ENCODE measurements at regions not wholly inside any gene's neighbourhood (a gene's known extent, or its start where the extent isn't known, plus 50 kb on each side); places are given as distances from the start of the nearest gene placed in this dataset.

- ATAC-seq (no peak), DNase-seq (ENCODE audit: low spot score) (no peak), FAIRE-seq (no peak)
- intact Hi-C loops (cut with micrococcal nuclease; ENCODE audit: unreplicated experiment) (no loop called here), in situ Hi-C loops (cut with HindIII; ENCODE audit: extremely low pct_ligation_motif_present, low pct_unique_long_range_greater_than_20kb) (no loop called here)
- no peak overlapping the region for H3K4me2 ChIP-seq (ENCODE audit: low read depth, low read length)
- POLR2A ChIA-PET: no interaction called here
- H2AFZ ChIP-seq (ENCODE audit: low read length): no peak overlapping the region
- no peak overlapping the region for H3K9ac ChIP-seq (ENCODE audit: insufficient read depth, low read depth, low read length)
- BruUV-seq (replicated peaks): no TSS peak
- CTCF ChIA-PET (ENCODE audit: low intra/inter-chr PET ratio, low total read pairs): no interaction called here
- no peaks in the 10 kb centered on the region for H3K4me1 ChIP-seq (ENCODE audit: insufficient read depth, low read length)
- H3K9me3 ChIP-seq (ENCODE audit: low read length): no peaks in the 10 kb centered on the region
- H3K27me3 ChIP-seq (ENCODE audit: control insufficient read depth in 1 of 2, insufficient read depth in 2 of 2, low read length in 2 of 2): no peaks in the 10 kb centered on the region
- no peaks in the 10 kb centered on the region for H4K20me1 ChIP-seq (ENCODE audit: insufficient read depth, low read length)
- H3K27ac ChIP-seq (ENCODE audit: extremely low read length, insufficient read depth, low read length): no peak overlapping the region
- no peak overlapping the region for H3K4me3 ChIP-seq (replicated peaks in 1 of 3; ENCODE audit: insufficient read depth in 1 of 3, low read depth in 2 of 3, low read length in 3 of 3)
- no peaks in the 10 kb centered on the region for H3K36me3 ChIP-seq (replicated peaks in 1 of 2; ENCODE audit: control insufficient read depth in 1 of 2, insufficient read depth in 2 of 2, low read length in 2 of 2)
- TF ChIP-seq SP1 (IDR thresholded peaks at IDR 0.05) (no peak), SP1 (CRISPR knock-in tag; IDR thresholded peaks at IDR 0.05) (no peak), ZC3H4 (CRISPR knock-in tag; IDR thresholded peaks at IDR 0.05; ENCODE audit: borderline replicate concordance) (no peak), MYC (CRISPR knock-in tag; IDR thresholded peaks at IDR 0.05; ENCODE audit: borderline replicate concordance) (no peak), AGO2 (optimal IDR thresholded peaks at IDR 0.05; ENCODE audit: low read depth, low read length) (no peak), ZNF790 (CRISPR knock-in tag; IDR thresholded peaks at IDR 0.05; ENCODE audit: borderline replicate concordance) (no peak), CHD2 (IDR thresholded peaks at IDR 0.05; ENCODE audit: low read depth, low read length) (no peak), TAF1 (CRISPR knock-in tag; IDR thresholded peaks at IDR 0.05) (no peak), ZFAT (CRISPR knock-in tag; conservative IDR thresholded peaks at IDR 0.05) (no peak), ZC3H13 (CRISPR knock-in tag; IDR thresholded peaks at IDR 0.05) (no peak), PLRG1 (conservative IDR thresholded peaks at IDR 0.05) (no peak), SRSF1 (optimal IDR thresholded peaks at IDR 0.05; ENCODE audit: low read depth, low read length) (no peak), HOXA7 (CRISPR knock-in tag; IDR thresholded peaks at IDR 0.05) (no peak), ZBTB21 (CRISPR knock-in tag; IDR thresholded peaks at IDR 0.05) (no peak)
- TF ChIP-seq, protein P1, sequence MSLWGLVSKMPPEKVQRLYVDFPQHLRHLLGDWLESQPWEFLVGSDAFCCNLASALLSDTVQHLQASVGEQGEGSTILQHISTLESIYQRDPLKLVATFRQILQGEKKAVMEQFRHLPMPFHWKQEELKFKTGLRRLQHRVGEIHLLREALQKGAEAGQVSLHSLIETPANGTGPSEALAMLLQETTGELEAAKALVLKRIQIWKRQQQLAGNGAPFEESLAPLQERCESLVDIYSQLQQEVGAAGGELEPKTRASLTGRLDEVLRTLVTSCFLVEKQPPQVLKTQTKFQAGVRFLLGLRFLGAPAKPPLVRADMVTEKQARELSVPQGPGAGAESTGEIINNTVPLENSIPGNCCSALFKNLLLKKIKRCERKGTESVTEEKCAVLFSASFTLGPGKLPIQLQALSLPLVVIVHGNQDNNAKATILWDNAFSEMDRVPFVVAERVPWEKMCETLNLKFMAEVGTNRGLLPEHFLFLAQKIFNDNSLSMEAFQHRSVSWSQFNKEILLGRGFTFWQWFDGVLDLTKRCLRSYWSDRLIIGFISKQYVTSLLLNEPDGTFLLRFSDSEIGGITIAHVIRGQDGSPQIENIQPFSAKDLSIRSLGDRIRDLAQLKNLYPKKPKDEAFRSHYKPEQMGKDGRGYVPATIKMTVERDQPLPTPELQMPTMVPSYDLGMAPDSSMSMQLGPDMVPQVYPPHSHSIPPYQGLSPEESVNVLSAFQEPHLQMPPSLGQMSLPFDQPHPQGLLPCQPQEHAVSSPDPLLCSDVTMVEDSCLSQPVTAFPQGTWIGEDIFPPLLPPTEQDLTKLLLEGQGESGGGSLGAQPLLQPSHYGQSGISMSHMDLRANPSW (CRISPR knock-in tag; IDR thresholded peaks at IDR 0.05; ENCODE audit: borderline replicate concordance): no peak
- TF ChIP-seq, protein P2, sequence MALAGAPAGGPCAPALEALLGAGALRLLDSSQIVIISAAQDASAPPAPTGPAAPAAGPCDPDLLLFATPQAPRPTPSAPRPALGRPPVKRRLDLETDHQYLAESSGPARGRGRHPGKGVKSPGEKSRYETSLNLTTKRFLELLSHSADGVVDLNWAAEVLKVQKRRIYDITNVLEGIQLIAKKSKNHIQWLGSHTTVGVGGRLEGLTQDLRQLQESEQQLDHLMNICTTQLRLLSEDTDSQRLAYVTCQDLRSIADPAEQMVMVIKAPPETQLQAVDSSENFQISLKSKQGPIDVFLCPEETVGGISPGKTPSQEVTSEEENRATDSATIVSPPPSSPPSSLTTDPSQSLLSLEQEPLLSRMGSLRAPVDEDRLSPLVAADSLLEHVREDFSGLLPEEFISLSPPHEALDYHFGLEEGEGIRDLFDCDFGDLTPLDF (CRISPR knock-in tag; IDR thresholded peaks at IDR 0.05): no peak
- TF ChIP-seq, protein P3, sequence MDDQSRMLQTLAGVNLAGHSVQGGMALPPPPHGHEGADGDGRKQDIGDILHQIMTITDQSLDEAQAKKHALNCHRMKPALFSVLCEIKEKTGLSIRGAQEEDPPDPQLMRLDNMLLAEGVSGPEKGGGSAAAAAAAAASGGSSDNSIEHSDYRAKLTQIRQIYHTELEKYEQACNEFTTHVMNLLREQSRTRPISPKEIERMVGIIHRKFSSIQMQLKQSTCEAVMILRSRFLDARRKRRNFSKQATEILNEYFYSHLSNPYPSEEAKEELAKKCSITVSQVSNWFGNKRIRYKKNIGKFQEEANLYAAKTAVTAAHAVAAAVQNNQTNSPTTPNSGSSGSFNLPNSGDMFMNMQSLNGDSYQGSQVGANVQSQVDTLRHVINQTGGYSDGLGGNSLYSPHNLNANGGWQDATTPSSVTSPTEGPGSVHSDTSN (CRISPR knock-in tag; IDR thresholded peaks at IDR 0.05; ENCODE audit: borderline replicate concordance): no peak
- TF ChIP-seq, protein P4, sequence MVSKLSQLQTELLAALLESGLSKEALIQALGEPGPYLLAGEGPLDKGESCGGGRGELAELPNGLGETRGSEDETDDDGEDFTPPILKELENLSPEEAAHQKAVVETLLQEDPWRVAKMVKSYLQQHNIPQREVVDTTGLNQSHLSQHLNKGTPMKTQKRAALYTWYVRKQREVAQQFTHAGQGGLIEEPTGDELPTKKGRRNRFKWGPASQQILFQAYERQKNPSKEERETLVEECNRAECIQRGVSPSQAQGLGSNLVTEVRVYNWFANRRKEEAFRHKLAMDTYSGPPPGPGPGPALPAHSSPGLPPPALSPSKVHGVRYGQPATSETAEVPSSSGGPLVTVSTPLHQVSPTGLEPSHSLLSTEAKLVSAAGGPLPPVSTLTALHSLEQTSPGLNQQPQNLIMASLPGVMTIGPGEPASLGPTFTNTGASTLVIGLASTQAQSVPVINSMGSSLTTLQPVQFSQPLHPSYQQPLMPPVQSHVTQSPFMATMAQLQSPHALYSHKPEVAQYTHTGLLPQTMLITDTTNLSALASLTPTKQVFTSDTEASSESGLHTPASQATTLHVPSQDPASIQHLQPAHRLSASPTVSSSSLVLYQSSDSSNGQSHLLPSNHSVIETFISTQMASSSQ (IDR thresholded peaks at IDR 0.05; ENCODE audit: low read depth): no peak
- TF ChIP-seq, protein P4 (CRISPR knock-in tag; IDR thresholded peaks at IDR 0.05; ENCODE audit: borderline replicate concordance): no peak
- H3K79me2 ChIP-seq (ENCODE audit: insufficient read depth, low read length): no peaks in the 10 kb centered on the region
- WGBS (ENCODE audit: low lambda C conversion rate): 4% methylated on average over 1 of the region's 1 CpG
Observed at GRCh38 chr10:90373911-90374310, 483.9 kb downstream of the HTR7 start.

Measured in HepG2 (cell line).